ENCODE measurements at regions not wholly inside any gene's neighbourhood (a gene's known extent, or its start where the extent isn't known, plus 50 kb on each side); places are given as distances from the start of the nearest gene placed in this dataset.
"Not testable (repeated sequence)": the region's sequence is repeated elsewhere in the genome, so short reads cannot be mapped to it uniquely, and the experiment has no call there.

- POLR2A ChIA-PET: no interaction called here
- peak; percentile 79 for FAIRE-seq
- no peaks in the 10 kb centered on the region for H3K27me3 ChIP-seq (ENCODE audit: control insufficient read depth in 2 of 2, insufficient read depth in 2 of 2, low read length in 2 of 2)
Observed at GRCh38 chr9:71285191-71285656, 163.8 kb upstream of the TRPM3 start.

GRCh38 chr9:71282116-71282515 is 160.7 kb upstream of the TRPM3 start:
- FAIRE-seq; intact Hi-C loops (cut with micrococcal nuclease); DNase-seq (ENCODE audit: low read depth, low spot score); H3K9ac ChIP-seq (replicated peaks; ENCODE audit: extremely low read depth, insufficient read depth, low read length); CTCF ChIA-PET; H3K36me3 ChIP-seq (ENCODE audit: control insufficient read depth in 2 of 2, extremely low read depth in 1 of 2, insufficient read depth in 2 of 2, low read length in 2 of 2); H3K4me3 ChIP-seq (replicated peaks in 1 of 3; ENCODE audit: insufficient read depth in 1 of 3, low read depth in 1 of 3, low read length in 3 of 3); H4K20me1 ChIP-seq (replicated peaks; ENCODE audit: control insufficient read depth, extremely low read depth, insufficient read depth, low read length); BruUV-seq (replicated peaks); H3K79me2 ChIP-seq (ENCODE audit: control insufficient read depth, insufficient read depth, low read length); H2AFZ ChIP-seq (ENCODE audit: low read depth, low read length); dilution Hi-C loops (cut with MboI; ENCODE audit: extremely low pct_ligation_motif_present, low sequenced_read_pairs); H3K27ac ChIP-seq (ENCODE audit: insufficient read depth, low read depth, low read length); H3K9me1 ChIP-seq (replicated peaks; ENCODE audit: control insufficient read depth, extremely low read depth, insufficient read depth, low read length); H3K4me2 ChIP-seq (ENCODE audit: insufficient read depth, low read length); H3K4me1 ChIP-seq (ENCODE audit: control insufficient read depth, extremely low read depth, insufficient read depth, low read length); H3K9me3 ChIP-seq (replicated peaks; ENCODE audit: control insufficient read depth, insufficient read depth, low read length); H3K27me3 ChIP-seq (ENCODE audit: control insufficient read depth in 2 of 2, insufficient read depth in 2 of 2, low read length in 2 of 2); POLR2A ChIA-PET: not testable (repeated sequence)

More at GRCh38 chr9:71285191-71285656, 163.8 kb upstream of the TRPM3 start:
- CTCF ChIA-PET: interaction anchor here (0.7 to 4.5 kb wide), 21 partner anchors 10 to 739 kb away, joined by 3 to 39 read pairs (median 5); partner anchors contain the start of gene CEMIP2
- H3K9me1 ChIP-seq (replicated peaks; ENCODE audit: control insufficient read depth, extremely low read depth, insufficient read depth, low read length): no peaks in the 10 kb centered on the region
- H3K9ac ChIP-seq (replicated peaks; ENCODE audit: extremely low read depth, insufficient read depth, low read length): no peak overlapping the region
- peak; percentile 73 for DNase-seq (ENCODE audit: low read depth, low spot score)
- no peak for TF ChIP-seq EZH2 (IDR thresholded peaks at IDR 0.05; ENCODE audit: borderline replicate concordance, low read depth, low read length, severe bottlenecking)
- no peak for TF ChIP-seq GATA2 (IDR thresholded peaks at IDR 0.05; ENCODE audit: insufficient read depth, insufficient read length, low read depth, low read length)
- TF ChIP-seq CTCF (IDR thresholded peaks at IDR 0.05; ENCODE audit: extremely low read depth in 1 of 2, insufficient read depth in 1 of 2, low read depth in 1 of 2, low read length in 2 of 2): peak; percentile 70 to 73
- no peak for TF ChIP-seq MYC (IDR thresholded peaks at IDR 0.05; ENCODE audit: low read depth, low read length)
- TF ChIP-seq FOS (IDR thresholded peaks at IDR 0.05; ENCODE audit: borderline replicate concordance, insufficient read depth, low read length): no peak
- TF ChIP-seq POLR2A (IDR thresholded peaks at IDR 0.05; ENCODE audit: low read depth, low read length): no peak
- H3K79me2 ChIP-seq (ENCODE audit: control insufficient read depth, insufficient read depth, low read length): no peaks in the 10 kb centered on the region
- dilution Hi-C loops (cut with MboI; ENCODE audit: extremely low pct_ligation_motif_present, low sequenced_read_pairs) (no loop called here), intact Hi-C loops (cut with micrococcal nuclease) (loop anchor here (1.0 to 5.0 kb wide), 3 partner anchors 317 to 739 kb away; no protein-coding TSS in a partner anchor)
- H3K4me3 ChIP-seq (replicated peaks in 1 of 3; ENCODE audit: insufficient read depth in 1 of 3, low read depth in 1 of 3, low read length in 3 of 3): no peak overlapping the region
- no peak overlapping the region for H3K4me2 ChIP-seq (ENCODE audit: insufficient read depth, low read length)
- H2AFZ ChIP-seq (ENCODE audit: low read depth, low read length): no peak overlapping the region
- H4K20me1 ChIP-seq (replicated peaks; ENCODE audit: control insufficient read depth, extremely low read depth, insufficient read depth, low read length): no peaks in the 10 kb centered on the region
- H3K27ac ChIP-seq (ENCODE audit: insufficient read depth, low read depth, low read length): no peak overlapping the region
- no TSS peak for BruUV-seq (replicated peaks)
- H3K9me3 ChIP-seq (replicated peaks; ENCODE audit: control insufficient read depth, insufficient read depth, low read length): no peaks in the 10 kb centered on the region
- H3K4me1 ChIP-seq (ENCODE audit: control insufficient read depth, extremely low read depth, insufficient read depth, low read length): no peaks in the 10 kb centered on the region
- no peaks in the 10 kb centered on the region for H3K36me3 ChIP-seq (ENCODE audit: control insufficient read depth in 2 of 2, extremely low read depth in 1 of 2, insufficient read depth in 2 of 2, low read length in 2 of 2)

Data from endothelial cell of umbilical vein (primary cell).